HG02870 (cell line): ENCODE measurements at regions not wholly inside any gene's neighbourhood (a gene's known extent, or its start where the extent isn't known, plus 50 kb on each side); places are given as distances from the start of the nearest gene placed in this dataset.
"Not testable (repeated sequence)": the region's sequence is repeated elsewhere in the genome, so short reads cannot be mapped to it uniquely, and the experiment has no call there.

Source experiments
- ATAC-seq: cut with Tn5 transposase; IDR thresholded peaks from one replicate; pipeline ENCODE4 v1.9.1; 2021; ENCODE audit warnings: mild to moderate bottlenecking, moderate library complexity; ENCODE audit not compliant: unreplicated experiment

DNA sequence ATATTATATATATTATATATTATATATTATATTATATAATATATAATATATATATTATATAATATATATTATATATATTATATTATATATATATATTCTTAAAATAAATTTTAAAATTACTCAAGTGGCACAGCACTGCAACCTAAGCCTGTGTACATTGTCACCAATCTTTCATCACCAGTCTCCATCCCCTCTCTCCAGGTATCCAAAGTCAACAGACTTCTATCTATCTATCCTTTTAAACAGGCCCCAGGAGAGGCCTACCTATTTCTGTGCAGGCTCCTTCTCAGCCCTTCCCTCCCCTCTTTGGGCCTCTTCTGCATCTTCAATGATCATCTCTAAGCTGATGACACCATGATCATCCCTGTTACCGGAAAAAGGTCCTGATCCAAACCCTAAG, 111.7 kb downstream of the RHOU start:
- ATAC-seq: no peak

DNA sequence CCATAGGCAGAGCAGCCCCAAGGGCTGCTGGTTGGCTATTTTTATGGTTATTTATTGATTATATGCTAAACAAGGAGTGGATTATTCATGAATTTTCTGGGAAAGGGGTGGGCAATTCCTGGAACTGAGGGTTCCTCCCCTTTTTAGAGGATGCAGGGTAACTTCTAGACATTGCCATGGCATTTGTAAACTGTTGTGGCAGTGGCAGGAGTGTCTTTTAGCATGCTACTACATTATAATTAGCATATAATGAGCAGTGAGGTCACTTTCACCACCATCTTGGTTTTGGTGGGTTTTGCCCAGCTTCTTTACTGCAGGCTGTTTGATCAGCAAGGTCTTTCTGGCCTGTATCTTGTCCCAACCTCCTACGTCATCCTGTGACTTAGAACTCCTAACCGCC, 112.2 kb downstream of the RHOU start:
- not testable (repeated sequence) for ATAC-seq

DNA sequence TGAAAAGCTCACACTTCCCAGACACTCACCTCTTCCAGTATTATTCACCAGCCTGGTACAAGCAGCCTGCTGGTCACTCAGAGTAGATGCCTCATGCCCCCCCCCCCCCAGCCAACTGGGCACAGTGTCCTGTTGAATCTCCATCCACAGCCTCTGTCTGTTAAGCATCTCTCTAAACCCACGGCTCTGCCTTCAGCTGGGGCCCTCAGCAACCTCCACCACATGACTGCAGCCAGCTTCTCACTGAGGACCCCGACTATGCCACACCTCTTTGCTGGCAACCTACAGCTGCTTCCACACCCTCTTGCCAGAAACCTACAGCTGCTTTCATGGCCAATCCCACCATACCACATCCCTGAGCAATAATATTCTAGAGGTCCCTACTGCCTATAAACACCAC, 113.1 kb downstream of the RHOU start:
- ATAC-seq: no peak

DNA sequence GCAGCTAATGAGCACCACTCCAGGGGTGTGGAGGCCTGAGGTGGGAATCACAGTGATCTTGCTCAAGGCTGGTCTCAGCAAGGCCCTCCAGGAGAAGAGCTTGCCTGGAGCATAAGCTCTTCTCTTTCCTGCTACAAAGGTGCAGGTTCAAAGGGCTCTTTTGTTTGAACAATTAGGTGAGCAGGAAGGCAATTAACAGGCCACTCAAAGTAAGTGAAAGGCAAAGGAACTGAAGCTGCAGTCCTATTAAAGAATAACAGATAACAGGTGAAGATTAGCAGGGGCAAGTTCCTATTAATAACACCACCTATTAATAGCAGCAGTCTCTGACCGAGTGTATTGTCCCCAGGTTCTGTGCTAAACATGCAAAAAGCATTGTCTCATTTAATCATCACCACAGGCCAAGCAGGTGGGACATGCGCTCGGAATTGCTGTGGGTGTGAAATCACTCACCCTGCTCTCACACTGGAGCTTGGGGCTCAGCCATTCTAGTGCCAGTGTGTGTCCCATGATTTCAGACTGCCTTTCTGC, 113.8 kb downstream of the RHOU start:
- no peak for ATAC-seq

DNA sequence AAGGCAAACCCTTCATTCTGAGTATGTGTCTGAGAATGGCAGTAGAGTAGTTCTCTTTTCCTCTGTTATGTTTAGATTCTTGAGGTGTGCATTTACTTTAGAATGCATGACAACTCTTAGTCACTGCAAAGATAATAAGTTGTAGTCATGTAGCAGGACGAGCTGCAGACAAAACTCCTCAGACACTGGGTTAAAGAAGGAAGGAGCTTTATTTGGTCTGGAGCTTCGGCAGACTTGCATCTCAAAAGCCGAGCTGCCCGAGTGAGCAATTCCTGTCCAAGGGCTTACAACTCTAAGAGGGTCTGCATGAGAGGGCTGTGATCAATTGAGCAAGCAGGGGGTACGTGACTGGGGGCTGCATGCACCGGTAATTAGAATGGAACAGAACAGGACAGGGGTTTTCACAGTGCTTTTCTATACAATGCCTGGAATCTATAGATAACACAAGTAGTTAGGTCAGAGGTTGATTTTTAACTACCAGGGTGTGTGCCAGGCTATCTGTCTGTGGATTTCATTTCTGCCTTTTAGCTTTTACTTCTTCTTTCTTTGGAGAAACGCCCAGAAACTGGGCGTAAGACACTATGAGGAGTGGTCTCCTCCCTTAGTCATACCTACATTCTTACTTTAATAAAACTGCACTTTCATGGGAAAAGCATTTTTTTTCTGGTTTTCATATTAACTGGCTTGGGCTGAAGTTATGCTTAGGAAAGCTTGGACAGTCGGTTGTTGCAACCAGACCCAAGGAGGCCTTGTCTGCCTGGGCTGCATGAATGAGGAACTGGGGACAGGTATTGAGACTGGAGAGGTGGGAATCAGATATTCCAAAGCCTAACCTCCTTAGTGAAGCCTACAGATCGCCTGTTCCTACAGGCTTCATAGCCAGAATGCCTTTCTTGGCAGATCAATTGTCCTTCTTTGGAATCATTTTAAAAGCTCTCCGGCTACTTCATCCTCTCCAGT, 115.1 kb downstream of the RHOU start:
- ATAC-seq: no peak

DNA sequence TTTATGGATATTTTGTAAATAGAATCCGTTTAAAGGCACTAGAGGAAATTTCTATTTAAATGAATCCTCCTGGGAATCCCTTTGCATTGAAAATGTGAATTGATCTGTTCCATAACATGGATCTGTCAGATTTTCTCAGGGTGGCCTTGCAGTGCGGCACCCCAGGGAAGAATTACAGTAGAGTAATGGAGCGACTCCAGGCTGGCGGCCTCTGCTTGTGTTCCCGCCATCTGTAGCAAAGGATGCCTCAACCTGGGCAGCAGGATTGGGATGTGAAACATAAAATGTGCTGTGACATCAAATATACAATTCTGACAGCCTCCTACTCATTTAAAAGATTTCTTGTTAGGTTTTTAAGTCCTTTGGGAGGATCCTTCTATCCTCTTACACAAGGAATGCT, 115.9 kb downstream of the RHOU start:
- no peak for ATAC-seq

DNA sequence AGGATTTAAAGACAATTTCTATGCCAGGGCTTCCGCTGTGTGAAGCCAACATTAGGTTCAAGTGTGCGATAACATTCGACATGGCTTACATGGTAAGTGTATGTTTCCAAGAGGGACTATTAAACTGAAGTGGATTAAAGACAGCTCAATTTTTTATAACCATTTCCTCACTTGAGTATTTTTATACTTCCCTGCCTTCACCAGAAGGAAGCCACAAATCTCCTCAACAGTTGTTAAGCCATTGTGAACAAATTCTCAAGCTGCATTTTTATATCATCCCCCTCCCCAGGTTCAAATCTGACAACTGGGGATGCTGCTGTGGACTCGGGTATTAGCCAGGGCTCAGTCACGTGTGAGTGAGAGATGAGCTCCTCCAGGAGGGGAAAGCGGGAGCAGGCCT, 116.3 kb downstream of the RHOU start:
- no peak for ATAC-seq

DNA sequence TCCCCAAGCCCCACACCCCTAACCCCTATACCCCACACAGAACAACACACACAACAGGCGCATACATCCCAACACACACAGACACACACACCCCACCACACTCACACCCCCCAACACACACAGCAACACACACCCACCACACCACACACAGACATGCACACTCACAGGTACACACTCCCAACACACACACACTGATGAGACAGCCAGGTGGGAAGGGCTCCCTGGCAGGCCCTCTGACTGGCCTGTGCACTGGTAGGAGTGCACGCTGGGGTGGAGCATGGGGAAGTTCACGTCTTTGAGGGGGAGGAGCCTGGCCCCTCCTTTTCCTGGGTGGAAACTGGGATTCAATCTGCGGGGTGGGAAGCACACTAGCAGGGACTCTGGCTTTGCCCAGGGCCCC, 116.7 kb downstream of the RHOU start:
- ATAC-seq: no peak

DNA sequence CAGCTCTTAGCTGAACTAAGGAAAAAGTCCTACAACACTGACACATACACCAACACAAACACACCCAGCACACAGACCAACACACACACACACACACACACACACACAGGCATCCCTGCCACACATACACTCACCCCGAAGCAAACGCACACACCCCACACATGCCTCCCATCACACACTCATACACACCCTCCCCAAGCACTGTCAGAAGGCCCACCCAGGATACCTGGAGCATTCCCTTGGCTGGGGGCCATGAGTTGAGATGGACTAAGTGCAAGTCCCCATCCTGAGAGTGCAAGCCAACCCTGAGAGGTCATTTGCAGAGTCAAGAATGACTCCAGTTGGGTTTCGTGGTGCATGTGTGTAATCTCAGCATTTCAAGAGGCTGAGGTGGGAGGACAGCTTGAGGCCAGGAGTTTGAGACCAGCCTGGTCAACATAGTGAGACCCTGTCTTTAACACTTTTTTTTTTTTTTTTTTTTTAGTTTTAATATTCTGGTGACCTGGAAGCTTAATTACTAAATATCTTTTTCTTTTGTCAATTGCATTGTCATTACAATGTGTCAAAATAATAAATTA, 117.3 kb downstream of the RHOU start:
- ATAC-seq: no peak

DNA sequence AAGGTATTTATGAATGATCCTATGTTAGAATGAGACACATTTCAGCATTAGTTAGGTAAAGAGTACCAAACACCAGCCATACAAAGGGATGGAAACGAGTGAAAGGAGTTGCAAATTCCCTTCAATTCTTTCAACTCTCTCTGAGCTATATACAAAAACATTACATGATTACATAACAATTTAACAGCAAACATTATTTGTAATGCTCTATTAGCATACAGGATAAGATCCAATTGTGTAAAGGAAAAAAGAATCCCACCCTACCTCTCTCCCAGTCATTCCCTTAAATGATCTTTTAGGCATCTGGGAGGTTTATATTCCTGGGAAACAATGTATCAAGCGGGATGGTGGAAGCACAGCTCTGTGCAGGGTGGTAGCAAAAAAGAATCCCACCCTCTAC, 117.9 kb downstream of the RHOU start:
- ATAC-seq: no peak

DNA sequence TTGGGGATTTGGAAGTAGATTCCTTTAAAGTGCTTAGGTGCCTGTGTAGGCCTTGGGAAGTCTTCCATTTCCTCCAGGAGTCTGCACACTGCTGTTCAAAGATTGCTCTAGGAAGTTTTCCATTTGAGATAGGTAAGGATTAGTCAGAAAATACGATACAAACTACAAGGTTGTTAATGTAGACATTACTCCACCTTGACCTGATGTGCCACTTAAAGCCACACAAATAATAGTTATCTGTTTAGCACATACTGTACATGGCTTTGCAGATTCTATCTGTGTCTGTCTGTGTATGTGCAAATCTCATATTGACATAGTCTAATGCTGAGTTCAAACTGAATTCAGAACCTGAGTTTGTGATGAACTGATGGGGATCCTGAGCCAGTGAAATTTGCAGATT, 118.4 kb downstream of the RHOU start:
- no peak for ATAC-seq

DNA sequence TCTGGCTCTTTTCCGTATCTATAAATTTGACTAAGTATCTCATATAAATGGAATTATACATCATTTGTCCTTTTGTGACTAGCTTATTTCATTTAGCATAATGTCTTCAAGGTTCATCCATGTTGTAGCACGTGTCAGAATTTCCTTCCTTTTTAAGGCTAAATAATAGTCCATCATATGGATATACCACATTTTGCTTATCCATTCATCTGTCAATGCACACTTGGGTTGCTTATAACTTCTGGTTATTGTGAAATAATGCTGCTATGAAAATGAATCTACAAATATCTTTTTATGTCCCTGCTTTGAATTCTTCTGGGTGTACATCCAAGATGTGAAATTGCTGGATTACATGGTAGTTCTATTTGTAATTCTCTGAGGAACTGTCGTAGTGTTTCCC, 119.6 kb downstream of the RHOU start:
- no peak for ATAC-seq

DNA sequence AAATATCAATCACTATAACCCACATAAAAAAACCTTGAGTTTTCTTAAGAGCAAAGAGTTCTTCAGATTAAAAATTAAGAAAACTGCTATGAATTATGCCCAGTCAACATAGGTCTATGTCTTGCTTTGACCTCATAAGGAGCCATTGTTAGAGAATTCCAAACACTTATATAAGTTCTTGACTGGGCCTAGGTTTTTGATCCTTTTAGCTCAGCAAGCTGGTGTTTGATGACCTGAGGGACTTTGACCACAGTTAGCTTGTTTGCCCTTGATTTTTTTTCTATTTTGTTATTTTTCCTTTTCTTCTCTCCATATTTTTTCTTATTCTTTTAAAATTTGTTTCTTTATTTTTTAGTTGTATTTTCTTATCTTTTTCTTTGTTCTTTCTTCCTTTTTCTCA, 122.3 kb downstream of the RHOU start:
- ATAC-seq: no peak

DNA sequence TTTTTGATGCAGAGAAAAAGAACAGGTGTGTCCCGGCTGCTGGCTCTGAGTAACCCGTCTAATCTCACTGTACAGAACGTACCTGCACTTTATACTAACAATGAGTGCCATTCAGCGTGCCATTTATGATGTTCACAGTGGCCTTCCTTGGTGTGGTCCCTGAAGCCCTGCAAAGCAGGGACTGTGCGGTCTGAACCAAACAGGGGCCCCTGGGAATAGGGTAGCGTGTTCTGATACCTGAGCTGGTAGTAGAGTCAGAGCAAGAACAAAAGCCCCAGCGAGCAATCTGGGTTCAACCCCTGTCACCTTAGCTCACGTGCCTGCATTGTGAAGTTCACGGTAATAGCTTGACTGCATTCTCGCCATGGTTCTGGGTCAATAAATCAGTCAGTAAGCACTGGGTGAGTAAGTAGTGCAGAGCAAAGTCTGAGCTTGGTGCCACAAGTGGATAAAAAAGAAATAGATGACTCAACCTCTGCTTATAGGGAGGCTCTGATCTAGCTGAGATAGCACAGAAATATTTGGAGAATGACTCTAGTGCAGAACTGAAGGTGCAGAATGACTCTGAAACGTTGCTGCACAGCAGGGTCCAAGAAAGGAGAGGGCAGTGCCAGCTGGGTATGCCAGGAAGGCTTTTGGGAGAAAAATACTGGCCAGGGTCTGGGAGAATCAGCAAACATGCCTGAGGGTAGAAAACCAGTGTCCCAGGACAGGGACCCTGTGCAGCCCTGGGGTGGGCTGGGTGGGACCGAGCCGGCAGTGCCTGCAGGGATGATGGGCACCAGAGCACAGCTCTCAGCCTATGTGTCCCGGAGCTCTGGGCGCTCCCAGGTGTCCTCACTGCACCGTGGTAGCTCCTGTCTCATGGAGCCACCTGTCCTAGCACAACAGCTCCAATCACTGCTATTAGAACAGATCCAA, 125.9 kb downstream of the RHOU start:
- no peak for ATAC-seq

DNA sequence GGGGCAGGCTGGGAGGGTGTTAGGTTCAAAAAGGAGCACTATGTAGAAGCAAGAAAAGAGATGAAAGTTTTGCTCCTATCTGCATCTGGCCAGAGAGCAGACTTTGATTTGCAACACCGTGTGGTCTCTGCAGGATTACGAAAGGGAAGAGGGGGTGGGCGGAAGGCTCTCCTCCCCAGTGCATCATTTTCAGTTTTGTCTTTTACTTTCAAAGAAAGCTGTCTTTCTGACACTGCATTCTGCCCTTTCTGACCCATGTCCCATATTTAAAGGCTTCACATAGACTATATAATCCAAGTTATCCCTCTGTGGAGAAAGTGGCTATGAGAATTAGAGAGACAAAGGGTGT, 126.5 kb downstream of the RHOU start:
- no peak for ATAC-seq

DNA sequence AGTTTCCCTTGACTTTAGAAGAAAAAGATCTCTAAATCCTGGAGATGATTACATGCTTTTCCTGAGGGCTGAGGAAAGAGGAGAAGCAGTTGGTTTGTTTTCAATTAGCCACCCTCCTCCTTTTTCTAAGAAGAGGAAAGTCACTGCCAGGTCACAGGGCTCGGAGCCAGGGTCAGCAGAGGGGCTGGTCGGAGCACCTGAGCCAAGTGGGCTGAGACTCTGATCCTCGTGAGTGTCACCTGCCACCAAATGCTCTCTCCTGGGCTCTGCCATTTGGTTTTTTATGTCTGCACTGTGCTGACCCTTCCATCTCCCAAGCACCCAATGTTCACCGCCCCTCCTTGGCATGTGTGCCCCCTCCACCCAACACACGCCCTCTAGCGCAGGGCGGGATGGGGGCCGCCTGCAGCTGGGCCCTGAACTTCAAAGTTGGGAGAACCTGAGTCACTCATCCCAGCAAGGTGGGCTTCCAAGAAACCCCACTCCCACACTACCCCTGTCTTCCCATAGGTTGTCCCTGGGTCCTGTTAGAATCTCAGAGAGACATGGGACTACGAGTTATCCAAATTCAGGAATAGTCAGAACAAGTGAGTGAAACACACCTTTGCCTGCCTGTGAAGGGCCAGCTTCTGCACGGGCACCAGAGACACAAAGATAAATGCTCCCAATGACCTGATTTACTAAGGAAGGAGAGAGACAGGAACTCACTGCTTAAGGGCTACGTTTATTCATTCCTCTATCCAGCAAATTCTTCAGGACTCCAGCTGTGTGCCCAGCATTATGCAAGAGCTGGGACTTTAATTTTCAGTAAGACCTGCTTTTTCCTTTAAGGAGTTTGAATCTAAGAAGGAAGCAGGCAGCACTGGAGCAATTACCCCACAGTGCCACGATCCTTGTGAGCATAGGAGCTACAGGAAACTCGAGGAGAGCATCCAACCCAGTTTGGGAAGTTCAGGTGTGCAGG, 127.5 kb downstream of the RHOU start:
- ATAC-seq: no peak

DNA sequence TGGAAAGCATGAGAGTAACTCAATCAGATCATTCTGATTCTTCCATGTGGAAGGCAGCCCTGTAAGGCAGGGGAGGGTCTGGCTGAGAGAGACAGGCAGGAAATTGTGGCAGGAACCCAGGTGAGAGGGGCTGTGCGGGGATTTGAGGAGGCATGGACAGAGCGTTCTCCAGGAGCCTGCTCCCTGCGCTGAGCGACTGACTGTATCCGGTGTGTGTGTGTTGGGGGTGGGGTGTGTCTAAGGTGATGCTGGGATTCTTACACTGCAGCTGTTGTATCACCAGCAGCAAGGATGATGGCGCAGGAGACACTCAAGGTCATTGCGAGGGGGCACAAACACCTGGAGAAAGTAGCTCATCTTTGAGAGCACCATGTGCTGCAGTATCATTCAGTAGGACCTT, 128.5 kb downstream of the RHOU start:
- no peak for ATAC-seq

DNA sequence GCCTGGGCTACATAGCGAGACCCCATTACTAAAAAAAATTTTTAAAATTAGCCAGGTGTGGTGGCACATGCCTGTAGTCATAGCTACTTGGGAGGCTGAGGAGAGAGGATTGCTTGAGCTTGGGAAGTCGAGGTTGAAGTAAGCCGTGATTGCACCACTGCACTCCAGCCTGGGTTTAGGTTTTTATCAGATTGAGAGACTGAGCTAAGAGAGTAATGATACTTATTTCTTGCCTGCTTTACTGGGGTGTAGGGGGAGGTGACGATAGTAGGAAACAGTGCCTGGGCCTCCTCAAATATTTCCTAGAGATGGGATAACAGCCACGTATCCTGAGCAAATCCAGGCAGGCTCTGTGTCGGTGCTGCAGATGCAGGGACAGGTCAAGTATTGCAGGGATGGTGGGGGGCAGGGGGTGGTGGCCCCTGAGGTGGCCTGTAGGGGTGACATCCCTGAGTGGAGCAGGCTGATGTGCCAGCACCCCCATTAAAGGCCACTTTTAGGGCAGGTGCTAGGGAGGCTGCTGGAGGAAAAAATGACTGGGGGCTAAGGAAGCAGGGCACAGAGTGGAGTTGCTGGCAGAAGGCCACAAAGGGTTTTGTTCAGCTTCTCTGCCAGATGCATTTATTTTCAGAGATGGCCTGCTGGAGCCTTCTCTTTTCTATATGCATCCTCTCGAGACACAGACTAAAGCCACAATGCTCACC, 130.5 kb downstream of the RHOU start:
- no peak for ATAC-seq

DNA sequence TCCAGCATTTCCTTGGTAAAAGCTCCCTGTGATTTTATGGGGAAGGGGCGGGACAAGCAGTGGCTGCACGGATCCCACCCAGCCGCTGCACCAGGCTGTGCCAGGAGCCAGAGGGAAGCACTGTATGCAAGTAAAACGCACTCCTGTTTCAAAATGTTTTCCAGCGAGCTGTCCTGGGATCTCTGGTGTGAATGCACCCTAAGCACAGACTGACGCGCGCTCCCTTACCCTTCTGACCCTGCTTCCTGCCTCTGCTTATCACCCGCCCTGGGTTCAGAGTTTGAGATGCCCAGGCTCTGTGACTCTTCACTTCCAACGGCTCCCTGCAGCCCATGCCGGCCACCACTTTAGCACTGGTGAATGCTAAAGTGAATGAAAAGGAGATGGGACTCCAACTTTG, 131.2 kb downstream of the RHOU start:
- no peak for ATAC-seq
